ENCODE measurements at regions not wholly inside any gene's neighbourhood (a gene's known extent, or its start where the extent isn't known, plus 50 kb on each side); places are given as distances from the start of the nearest gene placed in this dataset.
"Not testable (repeated sequence)": the region's sequence is repeated elsewhere in the genome, so short reads cannot be mapped to it uniquely, and the experiment has no call there.

DNA sequence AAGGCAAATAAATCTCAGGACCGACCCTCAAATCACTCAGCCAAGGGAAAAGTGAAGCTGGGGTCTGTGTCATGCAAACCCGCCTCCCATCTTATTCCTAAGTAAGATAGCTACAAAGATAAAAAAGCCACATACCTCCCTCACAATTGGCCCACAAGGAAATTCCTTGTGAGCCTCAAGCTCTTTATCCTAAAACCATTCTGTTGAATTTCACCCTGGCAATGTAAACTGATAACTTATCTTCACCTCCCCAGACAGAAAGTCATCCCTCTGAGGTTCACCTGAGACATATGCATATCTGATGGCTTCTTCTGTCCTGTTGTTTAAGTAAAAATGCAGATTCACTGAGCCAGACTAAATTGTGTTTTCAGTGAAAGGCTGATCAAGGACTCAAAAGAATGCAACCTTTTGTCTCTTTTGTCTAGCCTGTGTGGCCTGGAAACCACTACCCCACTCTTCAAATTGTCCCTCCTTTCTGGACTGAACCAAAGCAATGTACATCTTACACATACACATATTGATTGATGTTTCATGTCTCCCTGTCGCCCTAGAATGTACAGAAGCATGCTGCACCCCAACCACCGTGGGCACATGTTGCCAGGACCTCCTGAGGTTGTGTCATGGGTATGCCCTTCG is 91.3 kb downstream of the MFAP3L start:
- no peak overlapping the region for H3K27ac Mint-ChIP-seq
- intact Hi-C loops (cut with micrococcal nuclease) = no loop called here
- no peaks in the 10 kb centered on the region for H3K4me1 Mint-ChIP-seq (ENCODE audit: low read depth)
- H3K36me3 Mint-ChIP-seq (ENCODE audit: low read depth) = no peaks in the 10 kb centered on the region
- no peaks in the 10 kb centered on the region for H3K9me3 Mint-ChIP-seq
- H3K4me3 Mint-ChIP-seq (ENCODE audit: low read depth) = no peak overlapping the region
- no peak for DNase-seq (ENCODE audit: low spot score)
- H3K27me3 Mint-ChIP-seq (ENCODE audit: low read depth) = no peaks in the 10 kb centered on the region

DNA sequence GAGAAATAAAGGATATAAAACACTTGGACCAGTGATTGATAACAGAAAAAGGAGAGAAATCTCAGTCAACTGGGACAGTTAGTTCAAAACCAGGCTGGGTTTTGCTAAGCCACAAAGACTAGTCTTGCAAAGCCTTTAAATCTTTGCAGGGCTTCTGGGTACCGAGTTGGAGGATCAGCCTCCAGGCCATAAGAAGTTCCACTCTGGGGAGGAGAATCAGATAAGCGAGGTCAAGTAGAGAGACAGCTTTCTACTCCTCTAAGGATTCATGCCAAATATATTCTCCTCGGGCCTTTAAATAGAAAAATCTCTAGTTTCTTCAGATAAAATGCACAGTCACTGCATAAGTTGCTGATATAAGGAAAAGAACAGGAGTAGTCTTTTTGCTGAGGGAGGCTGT is 92.7 kb downstream of the MFAP3L start:
- H3K4me1 Mint-ChIP-seq (ENCODE audit: low read depth) = no peaks in the 10 kb centered on the region
- H3K4me3 Mint-ChIP-seq (ENCODE audit: low read depth) = no peak overlapping the region
- no peaks in the 10 kb centered on the region for H3K27me3 Mint-ChIP-seq (ENCODE audit: low read depth)
- no peaks in the 10 kb centered on the region for H3K9me3 Mint-ChIP-seq
- H3K27ac Mint-ChIP-seq = no peak overlapping the region
- no peaks in the 10 kb centered on the region for H3K36me3 Mint-ChIP-seq (ENCODE audit: low read depth)
- intact Hi-C loops (cut with micrococcal nuclease) = no loop called here
- no peak for DNase-seq (ENCODE audit: low spot score)

DNA sequence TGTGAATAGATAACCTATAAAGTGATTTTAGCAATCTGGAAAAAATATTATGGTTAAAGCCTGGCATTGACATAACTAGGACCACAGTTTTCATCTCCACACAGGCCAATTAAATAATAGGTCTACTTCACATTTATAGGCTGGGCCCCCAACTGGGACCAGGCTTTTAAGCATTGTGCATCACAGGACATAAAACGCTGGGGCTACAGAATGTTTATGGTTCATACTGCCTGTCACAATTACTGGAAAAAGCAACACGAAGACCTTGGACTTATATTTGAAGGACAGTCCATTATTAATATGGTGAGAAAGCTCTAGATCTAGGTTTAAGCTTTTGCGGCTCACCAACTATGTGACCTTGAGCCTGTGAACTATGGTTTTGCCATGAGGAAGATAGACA is 94.2 kb downstream of the MFAP3L start:
- Mint-ChIP-seq H3K27ac (no peak overlapping the region), H3K9me3 (no peaks in the 10 kb centered on the region), H3K4me1 (ENCODE audit: low read depth) (no peaks in the 10 kb centered on the region), H3K27me3 (ENCODE audit: low read depth) (no peaks in the 10 kb centered on the region), H3K4me3 (ENCODE audit: low read depth) (no peak overlapping the region), H3K36me3 (ENCODE audit: low read depth) (no peaks in the 10 kb centered on the region)
- intact Hi-C loops (cut with micrococcal nuclease) = no loop called here
- no peak for DNase-seq (ENCODE audit: low spot score)

DNA sequence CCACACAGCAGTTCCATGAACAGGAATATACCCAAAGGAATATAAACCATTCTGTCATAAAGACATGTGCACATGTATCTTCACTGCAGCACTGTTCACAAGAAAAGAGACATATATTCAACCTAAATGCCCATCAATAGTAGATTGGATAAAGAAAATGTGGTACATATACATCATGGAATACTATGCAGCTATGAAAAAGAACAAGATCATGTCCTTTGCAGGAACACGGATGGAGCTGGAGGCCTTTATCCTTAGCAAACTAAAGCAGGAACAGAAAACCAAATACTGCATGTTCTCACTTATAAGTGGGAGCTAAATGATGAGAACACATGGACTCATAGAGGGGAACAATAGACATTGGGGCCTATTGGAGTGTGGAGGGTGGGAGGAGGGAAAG is 95.4 kb downstream of the MFAP3L start:
- H3K36me3 Mint-ChIP-seq (ENCODE audit: low read depth); intact Hi-C loops (cut with micrococcal nuclease); H3K9me3 Mint-ChIP-seq; H3K4me1 Mint-ChIP-seq (ENCODE audit: low read depth); H3K4me3 Mint-ChIP-seq (ENCODE audit: low read depth); H3K27me3 Mint-ChIP-seq (ENCODE audit: low read depth); H3K27ac Mint-ChIP-seq; DNase-seq (ENCODE audit: low spot score): not testable (repeated sequence)

DNA sequence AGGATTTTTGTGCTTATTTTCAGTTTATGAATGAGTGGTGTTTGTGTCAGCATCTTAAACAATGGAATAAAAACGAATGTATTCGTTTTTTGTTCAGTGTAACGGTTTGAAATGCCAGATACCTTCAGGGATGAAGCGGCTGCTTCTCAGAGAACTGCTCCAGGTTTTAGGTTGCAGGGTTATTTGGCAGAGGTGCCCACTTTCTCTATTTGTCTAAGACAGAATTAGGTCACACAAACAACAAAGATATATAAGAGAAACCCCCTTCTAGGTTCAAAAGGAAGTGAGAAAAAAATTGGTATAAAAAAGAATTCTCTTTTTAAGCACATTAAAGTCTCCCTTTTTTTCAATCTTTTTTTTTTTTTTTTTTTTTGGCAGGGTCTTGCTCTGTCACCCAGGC is 98.9 kb downstream of the MFAP3L start:
- Mint-ChIP-seq H3K4me3 (ENCODE audit: low read depth) (no peak overlapping the region), H3K4me1 (ENCODE audit: low read depth) (no peaks in the 10 kb centered on the region), H3K9me3 (no peaks in the 10 kb centered on the region), H3K27me3 (ENCODE audit: low read depth) (no peaks in the 10 kb centered on the region), H3K27ac (no peak overlapping the region), H3K36me3 (ENCODE audit: low read depth) (no peaks in the 10 kb centered on the region)
- intact Hi-C loops (cut with micrococcal nuclease) = no loop called here
- DNase-seq (ENCODE audit: low spot score) = no peak

DNA sequence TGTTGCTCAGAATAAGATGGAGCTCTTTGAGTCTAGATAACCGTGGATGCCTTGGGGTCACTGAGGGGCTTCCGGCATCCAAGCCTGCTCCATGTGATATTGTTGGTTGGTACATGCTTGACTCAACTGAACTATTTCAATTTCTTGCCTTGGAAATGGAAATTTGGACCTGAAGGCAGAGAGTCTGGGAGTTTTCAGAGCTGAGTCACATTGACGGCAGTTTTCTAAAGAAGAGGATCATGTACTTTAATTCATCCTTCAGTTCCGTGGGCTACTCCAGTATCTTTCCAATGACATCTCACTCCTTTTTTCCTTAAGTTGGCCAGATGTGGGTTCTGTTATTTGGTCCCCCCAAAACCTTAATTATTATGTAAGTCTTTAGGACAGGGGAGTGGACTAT is 100.5 kb downstream of the MFAP3L start:
- no peak overlapping the region for H3K27ac Mint-ChIP-seq
- DNase-seq (ENCODE audit: low spot score) = no peak
- no peaks in the 10 kb centered on the region for H3K27me3 Mint-ChIP-seq (ENCODE audit: low read depth)
- no peaks in the 10 kb centered on the region for H3K4me1 Mint-ChIP-seq (ENCODE audit: low read depth)
- H3K4me3 Mint-ChIP-seq (ENCODE audit: low read depth) = no peak overlapping the region
- intact Hi-C loops (cut with micrococcal nuclease) = no loop called here
- H3K9me3 Mint-ChIP-seq = no peaks in the 10 kb centered on the region
- no peaks in the 10 kb centered on the region for H3K36me3 Mint-ChIP-seq (ENCODE audit: low read depth)

DNA sequence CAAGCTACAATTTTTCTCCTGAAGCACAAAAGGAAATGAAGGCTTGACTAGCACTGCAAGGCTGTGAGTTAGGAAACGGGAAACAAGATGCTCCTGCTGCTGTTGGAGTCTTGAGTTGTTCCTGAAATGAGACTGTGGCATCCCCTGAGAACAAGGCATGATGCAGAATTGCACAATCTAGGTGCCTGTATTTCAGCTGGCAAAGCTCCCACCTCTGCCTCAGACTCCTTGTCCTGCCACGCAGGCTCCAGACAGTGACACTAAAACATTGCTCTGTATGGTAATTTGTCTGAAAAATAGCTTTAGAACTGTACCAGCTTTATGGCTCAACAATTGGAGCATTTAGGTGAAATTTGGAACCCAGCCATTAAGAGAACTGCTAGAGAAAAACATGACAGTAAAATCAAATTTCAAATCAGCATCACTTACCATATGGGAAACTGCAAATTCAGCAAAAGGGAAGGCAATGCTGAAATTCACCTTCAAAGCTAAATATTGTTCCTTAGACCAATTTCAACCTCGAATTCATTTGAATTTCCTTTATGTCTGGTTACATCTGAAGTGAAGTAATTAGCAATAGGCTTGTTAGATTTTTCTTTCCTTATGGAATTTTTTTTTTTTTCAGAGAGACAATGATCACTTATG is 103.4 kb downstream of the MFAP3L start:
- no peaks in the 10 kb centered on the region for H3K4me1 Mint-ChIP-seq (ENCODE audit: low read depth)
- no peak for DNase-seq (ENCODE audit: low spot score)

DNA sequence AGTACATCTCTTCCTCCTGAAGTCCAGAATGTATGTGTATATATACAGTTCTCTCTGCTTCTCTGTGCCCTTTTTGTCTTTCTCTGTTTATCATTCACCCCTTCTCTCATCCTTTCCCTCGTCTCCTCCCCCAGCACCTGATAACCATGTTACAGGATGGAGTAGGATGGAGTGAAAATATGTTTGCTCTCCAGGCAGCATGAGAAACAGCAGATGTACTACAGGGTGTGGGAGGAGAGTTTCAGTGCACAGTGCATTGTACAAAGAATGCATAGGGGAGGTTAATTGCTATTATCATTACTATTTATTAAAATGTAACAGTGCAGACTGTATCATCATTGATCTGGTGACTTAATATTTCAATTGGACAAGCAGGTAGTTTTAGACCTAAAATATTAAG is 104.5 kb downstream of the MFAP3L start:
- Mint-ChIP-seq H3K27me3 (ENCODE audit: low read depth) (no peaks in the 10 kb centered on the region), H3K4me3 (ENCODE audit: low read depth) (no peak overlapping the region), H3K27ac (no peak overlapping the region), H3K9me3 (peaks cover 6% of the 10 kb centered on the region), H3K36me3 (ENCODE audit: low read depth) (no peaks in the 10 kb centered on the region), H3K4me1 (ENCODE audit: low read depth) (no peaks in the 10 kb centered on the region)
- intact Hi-C loops (cut with micrococcal nuclease) = no loop called here
- no peak for DNase-seq (ENCODE audit: low spot score)

More for the DNA sequence above, 103.4 kb downstream of the MFAP3L start:
- Mint-ChIP-seq H3K4me3 (ENCODE audit: low read depth) (no peak overlapping the region), H3K27ac (no peak overlapping the region), H3K27me3 (ENCODE audit: low read depth) (no peaks in the 10 kb centered on the region), H3K9me3 (no peaks in the 10 kb centered on the region), H3K36me3 (ENCODE audit: low read depth) (no peaks in the 10 kb centered on the region)
- intact Hi-C loops (cut with micrococcal nuclease) = no loop called here

DNA sequence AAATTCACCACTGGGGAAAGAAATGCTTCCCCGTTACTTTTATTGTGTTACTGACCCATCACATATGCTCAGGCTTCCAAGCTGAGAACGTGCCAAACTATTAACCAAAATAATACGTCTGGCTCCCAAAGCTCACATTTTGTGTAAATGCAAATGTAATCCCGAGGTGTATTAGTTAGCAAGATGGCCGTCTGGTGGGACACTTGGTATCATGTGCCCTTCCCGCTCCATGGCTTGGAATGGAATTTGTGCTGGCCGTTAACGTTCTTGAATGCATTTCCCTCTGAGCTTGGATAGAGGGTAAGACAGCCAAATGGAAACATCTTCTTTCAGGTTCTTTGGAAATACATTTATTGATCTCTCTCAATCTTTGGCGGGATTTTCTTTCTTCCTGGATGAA is 105.0 kb downstream of the MFAP3L start:
- Mint-ChIP-seq H3K36me3 (ENCODE audit: low read depth) (no peaks in the 10 kb centered on the region), H3K27me3 (ENCODE audit: low read depth) (no peaks in the 10 kb centered on the region), H3K4me1 (ENCODE audit: low read depth) (no peaks in the 10 kb centered on the region), H3K4me3 (ENCODE audit: low read depth) (no peak overlapping the region), H3K9me3 (peaks cover 6% of the 10 kb centered on the region), H3K27ac (no peak overlapping the region)
- no peak for DNase-seq (ENCODE audit: low spot score)
- intact Hi-C loops (cut with micrococcal nuclease) = no loop called here

DNA sequence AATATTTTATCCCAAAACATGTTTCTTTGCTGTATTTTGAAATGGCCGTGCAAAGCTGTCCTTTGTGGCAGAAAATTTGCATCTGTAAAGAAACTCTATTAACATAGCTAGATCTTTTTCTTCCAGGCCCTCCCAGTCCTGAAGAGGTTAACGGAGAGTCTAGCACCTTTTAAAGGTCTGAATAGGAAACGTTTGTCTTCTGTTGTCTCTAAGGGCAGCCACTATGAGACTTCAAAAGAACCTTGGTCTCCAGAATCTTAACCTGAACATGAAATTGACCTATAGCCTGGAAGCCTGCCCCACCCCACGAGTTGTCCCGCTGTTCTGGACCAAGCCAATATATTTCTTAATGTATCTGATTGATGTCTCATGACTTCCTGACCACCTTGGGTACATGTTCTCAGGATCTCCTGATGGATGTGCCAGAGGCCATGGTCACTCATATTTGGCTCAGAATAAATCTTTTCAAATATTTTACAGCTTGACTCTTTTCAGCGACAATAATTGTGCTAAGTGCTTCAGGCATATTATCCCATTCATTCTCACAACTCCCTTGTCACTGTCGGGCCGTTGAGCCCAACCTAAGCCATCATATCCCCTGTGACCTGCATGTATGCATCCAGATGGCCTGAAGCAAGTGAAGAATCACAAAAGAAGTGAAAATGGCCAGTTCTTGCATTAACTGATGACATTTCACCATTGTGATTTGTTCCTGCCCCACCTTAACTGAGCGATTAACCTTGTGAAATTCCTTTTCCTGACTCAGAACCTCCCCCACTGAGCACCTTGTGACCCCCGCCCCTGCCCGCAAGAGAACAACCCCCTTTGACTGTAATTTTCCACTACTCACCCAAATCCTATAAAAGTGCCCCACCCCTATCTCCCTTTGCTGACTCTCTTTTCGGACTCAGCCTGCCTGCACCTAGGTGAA is 106.7 kb downstream of the MFAP3L start:
- H3K27ac Mint-ChIP-seq; DNase-seq (ENCODE audit: low spot score); intact Hi-C loops (cut with micrococcal nuclease); H3K4me3 Mint-ChIP-seq (ENCODE audit: low read depth); H3K9me3 Mint-ChIP-seq; H3K4me1 Mint-ChIP-seq (ENCODE audit: low read depth); H3K27me3 Mint-ChIP-seq (ENCODE audit: low read depth); H3K36me3 Mint-ChIP-seq (ENCODE audit: low read depth): not testable (repeated sequence)

DNA sequence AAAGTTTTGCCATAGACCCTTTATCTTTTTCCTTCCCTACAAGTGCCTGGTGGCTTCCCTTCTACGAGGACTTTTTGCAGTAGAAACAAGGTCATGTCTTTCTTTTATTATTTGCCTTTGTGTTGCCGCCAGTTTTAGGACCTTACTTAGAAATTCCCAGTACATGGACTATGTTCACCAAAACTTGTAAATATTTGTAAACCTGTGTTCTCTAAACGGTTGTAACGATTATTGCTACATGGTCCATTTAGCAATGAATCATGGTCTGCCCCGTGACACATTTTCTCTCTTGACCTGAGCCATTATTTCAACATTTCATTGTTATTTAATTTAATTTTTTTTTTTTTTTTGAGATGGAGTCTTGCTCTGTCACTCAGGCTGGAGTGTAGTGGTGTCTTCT is 110.7 kb downstream of the MFAP3L start:
- no peaks in the 10 kb centered on the region for H3K36me3 Mint-ChIP-seq (ENCODE audit: low read depth)
- no peak for DNase-seq (ENCODE audit: low spot score)
- intact Hi-C loops (cut with micrococcal nuclease) = no loop called here
- no peaks in the 10 kb centered on the region for H3K4me1 Mint-ChIP-seq (ENCODE audit: low read depth)
- peaks cover 6% of the 10 kb centered on the region for H3K9me3 Mint-ChIP-seq
- no peak overlapping the region for H3K4me3 Mint-ChIP-seq (ENCODE audit: low read depth)
- H3K27me3 Mint-ChIP-seq (ENCODE audit: low read depth) = no peaks in the 10 kb centered on the region
- H3K27ac Mint-ChIP-seq = no peak overlapping the region

DNA sequence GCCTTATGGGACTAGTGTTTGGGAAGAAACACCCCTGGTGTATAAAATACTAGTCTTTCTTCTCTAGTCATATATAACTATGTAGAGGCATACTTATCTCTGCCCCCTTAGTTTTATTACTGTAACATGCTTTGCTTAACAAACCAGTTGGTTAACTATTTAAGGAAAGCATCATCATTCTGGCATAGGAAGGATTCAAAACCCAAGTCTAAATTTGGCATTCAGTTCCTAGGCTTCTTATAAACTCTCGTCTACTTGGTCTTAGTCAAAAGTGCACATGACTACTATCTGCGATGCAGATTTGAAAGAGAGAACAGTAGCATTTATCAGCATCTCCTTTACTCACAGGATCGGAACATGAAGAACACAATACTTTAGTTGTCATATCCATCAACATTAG is 111.3 kb downstream of the MFAP3L start:
- Mint-ChIP-seq H3K9me3 (peaks cover 6% of the 10 kb centered on the region), H3K36me3 (ENCODE audit: low read depth) (no peaks in the 10 kb centered on the region), H3K27ac (no peak overlapping the region), H3K4me3 (ENCODE audit: low read depth) (no peak overlapping the region), H3K27me3 (ENCODE audit: low read depth) (no peaks in the 10 kb centered on the region), H3K4me1 (ENCODE audit: low read depth) (no peaks in the 10 kb centered on the region)
- DNase-seq (ENCODE audit: low spot score) = no peak
- intact Hi-C loops (cut with micrococcal nuclease) = no loop called here

DNA sequence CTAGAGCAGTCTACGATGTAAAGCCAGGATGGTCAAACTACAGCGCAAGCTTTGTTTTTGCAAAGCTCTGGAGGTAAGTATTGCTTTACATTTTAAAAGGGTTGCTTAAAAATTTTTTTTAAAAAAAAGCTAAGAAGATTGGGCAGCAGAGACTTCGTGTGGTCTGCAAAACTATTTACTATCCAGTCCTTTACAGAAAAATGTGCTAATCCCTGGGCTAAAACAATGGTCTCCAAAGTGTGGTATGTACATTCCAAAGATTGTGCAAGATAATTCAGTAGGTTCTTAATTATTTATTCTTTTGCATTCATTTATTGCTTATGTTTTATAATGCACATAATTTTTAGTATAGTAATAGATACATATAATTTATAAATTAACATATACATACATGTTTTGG is 113.2 kb downstream of the MFAP3L start:
- Mint-ChIP-seq H3K27ac (no peak overlapping the region), H3K9me3 (peaks cover 6% of the 10 kb centered on the region), H3K36me3 (ENCODE audit: low read depth) (no peaks in the 10 kb centered on the region), H3K4me3 (ENCODE audit: low read depth) (no peak overlapping the region), H3K27me3 (ENCODE audit: low read depth) (no peaks in the 10 kb centered on the region), H3K4me1 (ENCODE audit: low read depth) (no peaks in the 10 kb centered on the region)
- DNase-seq (ENCODE audit: low spot score) = no peak
- intact Hi-C loops (cut with micrococcal nuclease) = no loop called here
